Suprapubic skin (tissue), 4 donors: ENCODE measurements at regions not wholly inside any gene's neighbourhood (a gene's known extent, or its start where the extent isn't known, plus 50 kb on each side); places are given as distances from the start of the nearest gene placed in this dataset.

Experiments
- DNase-seq, 2 donors: peaks; one replicate each; pipeline ENCODE4 v3.0.0-alpha.2; 2019; ENCODE audit warnings: low spot score in 2 of 2
- H3K27ac ChIP-seq: fragments of 200-600 bp; sonication (generic); one replicate; pipeline ENCODE4 v1.5.1; 2019
- H3K27me3 ChIP-seq: fragments of 200-600 bp; sonication (generic); one replicate; pipeline ENCODE4 v1.5.1; 2019
- H3K36me3 ChIP-seq: fragments of 200-600 bp; sonication (generic); one replicate; pipeline ENCODE4 v1.5.1; 2019
- H3K4me1 ChIP-seq: fragments of 200-600 bp; sonication (generic); one replicate; pipeline ENCODE4 v1.5.1; 2019
- H3K4me3 ChIP-seq: fragments of 200-600 bp; sonication (generic); one replicate; pipeline ENCODE4 v1.5.1; 2019; ENCODE audit warnings: mild to moderate bottlenecking
- H3K9me3 ChIP-seq: fragments of 200-600 bp; sonication (generic); one replicate; pipeline ENCODE4 v1.5.1; 2019
- CTCF ChIP-seq, 2 donors: fragments of 200-600 bp in 1 of 2; fragments of 450-650 bp in 1 of 2; sonication (generic) in 1 of 2; IDR thresholded peaks; one replicate each; pipeline ENCODE4 v1.5.1; 2016 to 2019; ENCODE audit warnings: antibody characterized with exemption in 2 of 2, mild to moderate bottlenecking in 1 of 2, moderate library complexity in 1 of 2
- EP300 ChIP-seq: sonication (generic); formaldehyde crosslinking; IDR thresholded peaks from one replicate; pipeline ENCODE4 v1.6.1; 2017; ENCODE audit warnings: antibody characterized with exemption
- POLR2A ChIP-seq, 2 donors: fragments of 450-650 bp; IDR thresholded peaks; one replicate each; pipeline ENCODE4 v1.6.1; 2017; ENCODE audit warnings: antibody characterized with exemption in 2 of 2, mild to moderate bottlenecking in 2 of 2, moderate library complexity in 2 of 2
- POLR2AphosphoS5 ChIP-seq, 3 donors: sonication (generic); formaldehyde crosslinking; IDR thresholded peaks; one replicate each; pipeline ENCODE4 v1.6.1; 2017; ENCODE audit warnings: antibody characterized with exemption in 3 of 3
- WGBS: methylation state at CpG from one replicate; pipeline ENCODE4 v1.1.5; 2018; 5-methylcytosine and 5-hydroxymethylcytosine counted together

GRCh38 chr13:103164251-103164650 lies 98.0 kb upstream of the SLC10A2 start:
- H3K9me3 ChIP-seq, result no peaks in the 10 kb centered on the region
- no peaks in the 10 kb centered on the region for H3K4me1 ChIP-seq
- H3K36me3 ChIP-seq, result no peaks in the 10 kb centered on the region
- DNase-seq, result no peak
- no peak overlapping the region for H3K4me3 ChIP-seq
- TF ChIP-seq CTCF (IDR thresholded peaks at IDR 0.05), result no peak
- no peak for TF ChIP-seq EP300
- no peak overlapping the region for H3K27ac ChIP-seq
- H3K27me3 ChIP-seq, result no peaks in the 10 kb centered on the region
- 73% methylated on average over 1 of the region's 1 CpG for WGBS

GRCh38 chr13:103161476-103161875 lies 95.3 kb upstream of the SLC10A2 start:
- DNase-seq, result no peak
- H3K27me3 ChIP-seq, result no peaks in the 10 kb centered on the region
- H3K27ac ChIP-seq, result no peak overlapping the region
- no peaks in the 10 kb centered on the region for H3K36me3 ChIP-seq
- no peaks in the 10 kb centered on the region for H3K9me3 ChIP-seq
- no peaks in the 10 kb centered on the region for H3K4me1 ChIP-seq
- TF ChIP-seq CTCF (IDR thresholded peaks at IDR 0.05), result no peak
- TF ChIP-seq EP300, result no peak
- 20% methylated on average over 3 of the region's 3 CpGs for WGBS
- H3K4me3 ChIP-seq, result no peak overlapping the region

GRCh38 chr13:103157434-103158145 lies 91.4 kb upstream of the SLC10A2 start:
- Histone ChIP-seq H3K9me3 (no peaks in the 10 kb centered on the region), H3K27me3 (no peaks in the 10 kb centered on the region), H3K4me3 (no peak overlapping the region), H3K36me3 (no peaks in the 10 kb centered on the region), H3K4me1 (no peaks in the 10 kb centered on the region), H3K27ac (no peak overlapping the region)
- no peak for TF ChIP-seq CTCF (IDR thresholded peaks at IDR 0.05)
- TF ChIP-seq POLR2A (IDR thresholded peaks at IDR 0.05), result no peak
- TF ChIP-seq EP300, result no peak
- no peak for TF ChIP-seq POLR2AphosphoS5 (IDR thresholded peaks at IDR 0.05)
- no peak for DNase-seq
- 51% methylated on average over 2 of the region's 2 CpGs for WGBS

GRCh38 chr13:103157016-103157415 lies 90.8 kb upstream of the SLC10A2 start:
- Histone ChIP-seq H3K36me3 (no peaks in the 10 kb centered on the region), H3K27ac (no peak overlapping the region), H3K4me1 (no peaks in the 10 kb centered on the region), H3K4me3 (no peak overlapping the region), H3K9me3 (no peaks in the 10 kb centered on the region), H3K27me3 (no peaks in the 10 kb centered on the region)
- WGBS, result 49% methylated on average over 3 of the region's 3 CpGs
- no peak for DNase-seq
- TF ChIP-seq POLR2A (IDR thresholded peaks at IDR 0.05) (no peak), CTCF (IDR thresholded peaks at IDR 0.05) (no peak), POLR2AphosphoS5 (IDR thresholded peaks at IDR 0.05) (no peak), EP300 (no peak)

- Histone ChIP-seq H3K27ac (no peak overlapping the region), H3K9me3 (no peaks in the 10 kb centered on the region), H3K4me3 (no peak overlapping the region), H3K36me3 (no peaks in the 10 kb centered on the region), H3K4me1 (no peaks in the 10 kb centered on the region), H3K27me3 (no peaks in the 10 kb centered on the region)
- TF ChIP-seq CTCF (IDR thresholded peaks at IDR 0.05), result no peak
- no peak for TF ChIP-seq POLR2AphosphoS5 (IDR thresholded peaks at IDR 0.05)
- no peak for TF ChIP-seq POLR2A (IDR thresholded peaks at IDR 0.05)
- TF ChIP-seq EP300, result no peak
- 68% methylated on average over 6 of the region's 6 CpGs for WGBS
- no peak for DNase-seq
These were observed 90.3 kb upstream of the SLC10A2 start for GRCh38 chr13:103156346-103156998.
